ENCODE measurements at regions not wholly inside any gene's neighbourhood (a gene's known extent, or its start where the extent isn't known, plus 50 kb on each side); places are given as distances from the start of the nearest gene placed in this dataset.
"Not testable (repeated sequence)": the region's sequence is repeated elsewhere in the genome, so short reads cannot be mapped to it uniquely, and the experiment has no call there.

GRCh38 chr13:90934741-90935140 is 412.7 kb upstream of the MIR17HG start:
- intact Hi-C loops (cut with micrococcal nuclease; ENCODE audit: unreplicated experiment) = no loop called here
- BruUV-seq (replicated peaks) = no TSS peak
- Histone ChIP-seq H3K27ac (ENCODE audit: low read depth, low read length, poor library complexity, severe bottlenecking) (no peak overlapping the region), H3K4me3 (ENCODE audit: low read depth, low read length, poor library complexity, severe bottlenecking) (no peak overlapping the region), H3K36me3 (ENCODE audit: insufficient read depth, low read length, poor library complexity, severe bottlenecking) (no peaks in the 10 kb centered on the region), H3K4me1 (ENCODE audit: insufficient read depth, low read length, poor library complexity, severe bottlenecking) (no peaks in the 10 kb centered on the region), H3K27me3 (replicated peaks; ENCODE audit: insufficient read depth, low read depth, low read length, poor library complexity) (no peaks in the 10 kb centered on the region), H3K9me3 (ENCODE audit: low read depth, low read length, poor library complexity, severe bottlenecking) (no peaks in the 10 kb centered on the region)
- POLR2A ChIA-PET (ENCODE audit: low non-redundant PET) = no interaction called here
- no peak for DNase-seq (ENCODE audit: low spot score)
- TF ChIP-seq CTCF (conservative IDR thresholded peaks at IDR 0.05; ENCODE audit: low read depth, low read length) = no peak
- no peak for TF ChIP-seq EZH2 (IDR thresholded peaks at IDR 0.05; ENCODE audit: borderline replicate concordance, low read depth, low read length, poor library complexity, severe bottlenecking)
- CTCF ChIA-PET = no interaction called here

GRCh38 chr13:90938848-90939247 is 408.6 kb upstream of the MIR17HG start:
- intact Hi-C loops (cut with micrococcal nuclease; ENCODE audit: unreplicated experiment) = no loop called here
- Histone ChIP-seq H3K27me3 (replicated peaks; ENCODE audit: insufficient read depth, low read depth, low read length, poor library complexity) (no peaks in the 10 kb centered on the region), H3K9me3 (ENCODE audit: low read depth, low read length, poor library complexity, severe bottlenecking) (no peaks in the 10 kb centered on the region), H3K4me3 (ENCODE audit: low read depth, low read length, poor library complexity, severe bottlenecking) (no peak overlapping the region), H3K4me1 (ENCODE audit: insufficient read depth, low read length, poor library complexity, severe bottlenecking) (no peaks in the 10 kb centered on the region), H3K36me3 (ENCODE audit: insufficient read depth, low read length, poor library complexity, severe bottlenecking) (no peaks in the 10 kb centered on the region), H3K27ac (ENCODE audit: low read depth, low read length, poor library complexity, severe bottlenecking) (no peak overlapping the region)
- TF ChIP-seq EZH2 (IDR thresholded peaks at IDR 0.05; ENCODE audit: borderline replicate concordance, low read depth, low read length, poor library complexity, severe bottlenecking) (no peak), CTCF (conservative IDR thresholded peaks at IDR 0.05; ENCODE audit: low read depth, low read length) (no peak)
- BruUV-seq (replicated peaks) = no TSS peak
- ChIA-PET CTCF (no interaction called here), POLR2A (ENCODE audit: low non-redundant PET) (no interaction called here)
- DNase-seq (ENCODE audit: low spot score) = no peak

GRCh38 chr13:90943946-90944345 is 403.5 kb upstream of the MIR17HG start:
- no peaks in the 10 kb centered on the region for H3K27me3 ChIP-seq (replicated peaks; ENCODE audit: insufficient read depth, low read depth, low read length, poor library complexity)
- TF ChIP-seq CTCF (conservative IDR thresholded peaks at IDR 0.05; ENCODE audit: low read depth, low read length) (no peak), EZH2 (IDR thresholded peaks at IDR 0.05; ENCODE audit: borderline replicate concordance, low read depth, low read length, poor library complexity, severe bottlenecking) (no peak)
- no peaks in the 10 kb centered on the region for H3K9me3 ChIP-seq (ENCODE audit: low read depth, low read length, poor library complexity, severe bottlenecking)
- H3K4me3 ChIP-seq (ENCODE audit: low read depth, low read length, poor library complexity, severe bottlenecking) = no peak overlapping the region
- BruUV-seq (replicated peaks) = no TSS peak
- H3K27ac ChIP-seq (ENCODE audit: low read depth, low read length, poor library complexity, severe bottlenecking) = no peak overlapping the region
- CTCF ChIA-PET = no interaction called here
- no peak for DNase-seq (ENCODE audit: low spot score)
- intact Hi-C loops (cut with micrococcal nuclease; ENCODE audit: unreplicated experiment) = no loop called here
- no peaks in the 10 kb centered on the region for H3K36me3 ChIP-seq (ENCODE audit: insufficient read depth, low read length, poor library complexity, severe bottlenecking)
- POLR2A ChIA-PET (ENCODE audit: low non-redundant PET) = no interaction called here
- no peaks in the 10 kb centered on the region for H3K4me1 ChIP-seq (ENCODE audit: insufficient read depth, low read length, poor library complexity, severe bottlenecking)

GRCh38 chr13:90945146-90945545 is 402.3 kb upstream of the MIR17HG start:
- H3K36me3 ChIP-seq (ENCODE audit: insufficient read depth, low read length, poor library complexity, severe bottlenecking); H3K27me3 ChIP-seq (replicated peaks; ENCODE audit: insufficient read depth, low read depth, low read length, poor library complexity); POLR2A ChIA-PET (ENCODE audit: low non-redundant PET); H3K9me3 ChIP-seq (ENCODE audit: low read depth, low read length, poor library complexity, severe bottlenecking); DNase-seq (ENCODE audit: low spot score); CTCF ChIA-PET; H3K4me1 ChIP-seq (ENCODE audit: insufficient read depth, low read length, poor library complexity, severe bottlenecking); intact Hi-C loops (cut with micrococcal nuclease; ENCODE audit: unreplicated experiment); H3K27ac ChIP-seq (ENCODE audit: low read depth, low read length, poor library complexity, severe bottlenecking); BruUV-seq (replicated peaks); H3K4me3 ChIP-seq (ENCODE audit: low read depth, low read length, poor library complexity, severe bottlenecking): not testable (repeated sequence)

- intact Hi-C loops (cut with micrococcal nuclease; ENCODE audit: unreplicated experiment); H3K27me3 ChIP-seq (replicated peaks; ENCODE audit: insufficient read depth, low read depth, low read length, poor library complexity); POLR2A ChIA-PET (ENCODE audit: low non-redundant PET); H3K4me3 ChIP-seq (ENCODE audit: low read depth, low read length, poor library complexity, severe bottlenecking); H3K9me3 ChIP-seq (ENCODE audit: low read depth, low read length, poor library complexity, severe bottlenecking); DNase-seq (ENCODE audit: low spot score); H3K4me1 ChIP-seq (ENCODE audit: insufficient read depth, low read length, poor library complexity, severe bottlenecking); H3K27ac ChIP-seq (ENCODE audit: low read depth, low read length, poor library complexity, severe bottlenecking); H3K36me3 ChIP-seq (ENCODE audit: insufficient read depth, low read length, poor library complexity, severe bottlenecking); CTCF ChIA-PET; BruUV-seq (replicated peaks): not testable (repeated sequence)
Measured at GRCh38 chr13:90946125-90946524, 401.4 kb upstream of the MIR17HG start.

Data from A673 (cell line).